ENCODE measurements at regions not wholly inside any gene's neighbourhood (a gene's known extent, or its start where the extent isn't known, plus 50 kb on each side); places are given as distances from the start of the nearest gene placed in this dataset.

- Histone ChIP-seq H3K36me3 (no peaks in the 10 kb centered on the region), H3K27me3 (replicated peaks in 1 of 7) (no peaks in the 10 kb centered on the region), H3K27ac (no peak overlapping the region), H3K9me3 (peaks cover 0 to 30% (median 13%) of the 10 kb centered on the region in 8 donors), H3K4me3 (no peak overlapping the region), H3K4me1 (no peaks in the 10 kb centered on the region)
- 83 to 97% (median 95%) methylated on average over 3 of the region's 3 CpGs; no CpG with 5 or more reads in 1 of the 5 donors for WGBS, 5 donors
- TF ChIP-seq POLR2A (IDR thresholded peaks at IDR 0.05): no peak
- TF ChIP-seq POLR2AphosphoS5 (IDR thresholded peaks at IDR 0.05): no peak
- no peak for TF ChIP-seq CTCF (IDR thresholded peaks at IDR 0.05 in 8 of 11, conservative IDR thresholded peaks at IDR 0.05 in 3 of 11)
- intact Hi-C loops (cut with DNase I; ENCODE audit: low total_unique reads): no loop called here
- DNase-seq: no peak
Observed at GRCh38 chr7:92889081-92889480, 52.7 kb upstream of the CDK6 start.

Small RNA genes in the stretch of these regions (small RNA-seq; reads per million reads assigned to genes)
- 0 reads per million in 4 donors for gene RN7SL7P
